Osteocyte (in vitro differentiated cells): ENCODE measurements at regions not wholly inside any gene's neighbourhood (a gene's known extent, or its start where the extent isn't known, plus 50 kb on each side); places are given as distances from the start of the nearest gene placed in this dataset.

Source experiments
- DNase-seq: peaks from one replicate; pipeline ENCODE4 v3.0.0; 2021; ENCODE audit warnings: mixed read lengths; ENCODE audit not compliant: unreplicated experiment; ENCODE audit errors: extremely low spot score
- H3K27ac Mint-ChIP-seq: one replicate; pipeline ENCODE4 v1.8.0; 2021; ENCODE audit warnings: mild to moderate bottlenecking, mixed read lengths; ENCODE audit not compliant: unreplicated experiment
- H3K27me3 Mint-ChIP-seq: one replicate; pipeline ENCODE4 v1.8.0; 2021; ENCODE audit warnings: mixed read lengths; ENCODE audit not compliant: unreplicated experiment
- H3K36me3 Mint-ChIP-seq: one replicate; pipeline ENCODE4 v1.8.0; 2021; ENCODE audit warnings: mixed read lengths; ENCODE audit not compliant: unreplicated experiment
- H3K4me1 Mint-ChIP-seq: one replicate; pipeline ENCODE4 v1.8.0; 2021; ENCODE audit warnings: mixed read lengths; ENCODE audit not compliant: unreplicated experiment
- H3K4me3 Mint-ChIP-seq: one replicate; pipeline ENCODE4 v1.8.0; 2021; ENCODE audit warnings: mild to moderate bottlenecking, moderate library complexity, mixed read lengths; ENCODE audit not compliant: unreplicated experiment
- H3K9me3 Mint-ChIP-seq: one replicate; pipeline ENCODE4 v1.8.0; 2021; ENCODE audit warnings: mixed read lengths; ENCODE audit not compliant: unreplicated experiment
- TF ChIP-seq, protein P1 (sequence below): fragments of 200-600 bp; sonication (generic); IDR thresholded peaks from 2 replicates; pipeline ENCODE4 v1.5.0; 2021; ENCODE audit warnings: antibody characterized with exemption, mild to moderate bottlenecking, moderate library complexity

DNA sequence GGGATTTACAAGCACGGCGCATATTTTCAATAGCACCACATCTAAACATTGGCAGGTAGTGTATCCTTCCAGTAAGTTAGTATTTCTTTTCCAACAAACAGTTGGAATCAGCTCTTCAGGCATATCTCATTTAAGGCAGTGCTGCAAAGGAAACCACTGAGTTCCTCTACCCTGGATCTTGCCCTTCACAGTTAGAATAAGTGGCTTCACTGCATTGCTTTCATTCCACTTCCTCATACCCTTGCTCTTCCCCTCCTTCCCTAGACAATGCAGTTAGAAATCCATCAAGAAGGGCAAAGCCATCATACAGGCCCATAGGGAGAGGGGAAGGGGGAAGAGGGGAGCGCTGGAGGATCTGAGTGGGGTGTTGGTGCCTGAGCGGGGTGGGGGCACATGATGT is 173.7 kb downstream of the FBXO15 start:
- H3K4me1 Mint-ChIP-seq, result no peaks in the 10 kb centered on the region

DNA sequence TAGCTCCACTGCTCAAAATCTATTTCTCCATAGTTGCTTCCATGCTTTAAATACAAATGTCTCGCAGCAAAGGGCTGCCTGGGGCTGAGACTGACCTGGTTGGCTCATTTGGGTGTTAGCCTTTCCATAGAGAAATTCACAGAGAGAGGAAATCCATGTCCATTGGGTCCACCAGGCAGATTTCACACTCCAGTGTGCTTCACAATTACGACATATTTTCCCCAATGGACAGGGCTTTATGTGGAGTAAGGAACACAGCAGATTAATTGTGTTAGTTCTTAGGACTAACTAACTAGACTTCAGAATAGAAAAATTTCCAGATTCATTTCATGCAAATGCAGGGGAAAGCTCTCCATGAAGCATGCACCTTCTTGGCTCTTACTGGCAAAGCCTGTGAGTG is 180.7 kb downstream of the FBXO15 start:
- H3K27ac Mint-ChIP-seq, result no peak overlapping the region
- no peak overlapping the region for H3K4me3 Mint-ChIP-seq
- no peaks in the 10 kb centered on the region for H3K36me3 Mint-ChIP-seq
- peaks cover 12% of the 10 kb centered on the region for H3K9me3 Mint-ChIP-seq
- no peak for DNase-seq
- TF ChIP-seq, protein P1, sequence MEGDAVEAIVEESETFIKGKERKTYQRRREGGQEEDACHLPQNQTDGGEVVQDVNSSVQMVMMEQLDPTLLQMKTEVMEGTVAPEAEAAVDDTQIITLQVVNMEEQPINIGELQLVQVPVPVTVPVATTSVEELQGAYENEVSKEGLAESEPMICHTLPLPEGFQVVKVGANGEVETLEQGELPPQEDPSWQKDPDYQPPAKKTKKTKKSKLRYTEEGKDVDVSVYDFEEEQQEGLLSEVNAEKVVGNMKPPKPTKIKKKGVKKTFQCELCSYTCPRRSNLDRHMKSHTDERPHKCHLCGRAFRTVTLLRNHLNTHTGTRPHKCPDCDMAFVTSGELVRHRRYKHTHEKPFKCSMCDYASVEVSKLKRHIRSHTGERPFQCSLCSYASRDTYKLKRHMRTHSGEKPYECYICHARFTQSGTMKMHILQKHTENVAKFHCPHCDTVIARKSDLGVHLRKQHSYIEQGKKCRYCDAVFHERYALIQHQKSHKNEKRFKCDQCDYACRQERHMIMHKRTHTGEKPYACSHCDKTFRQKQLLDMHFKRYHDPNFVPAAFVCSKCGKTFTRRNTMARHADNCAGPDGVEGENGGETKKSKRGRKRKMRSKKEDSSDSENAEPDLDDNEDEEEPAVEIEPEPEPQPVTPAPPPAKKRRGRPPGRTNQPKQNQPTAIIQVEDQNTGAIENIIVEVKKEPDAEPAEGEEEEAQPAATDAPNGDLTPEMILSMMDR, result no peak
- no peaks in the 10 kb centered on the region for H3K27me3 Mint-ChIP-seq
- no peaks in the 10 kb centered on the region for H3K4me1 Mint-ChIP-seq

More for the DNA sequence above, 173.7 kb downstream of the FBXO15 start:
- Mint-ChIP-seq H3K27ac (no peak overlapping the region), H3K27me3 (no peaks in the 10 kb centered on the region), H3K4me3 (no peak overlapping the region), H3K36me3 (no peaks in the 10 kb centered on the region), H3K9me3 (no peaks in the 10 kb centered on the region)
- TF ChIP-seq, protein P1, result no peak
- no peak for DNase-seq

DNA sequence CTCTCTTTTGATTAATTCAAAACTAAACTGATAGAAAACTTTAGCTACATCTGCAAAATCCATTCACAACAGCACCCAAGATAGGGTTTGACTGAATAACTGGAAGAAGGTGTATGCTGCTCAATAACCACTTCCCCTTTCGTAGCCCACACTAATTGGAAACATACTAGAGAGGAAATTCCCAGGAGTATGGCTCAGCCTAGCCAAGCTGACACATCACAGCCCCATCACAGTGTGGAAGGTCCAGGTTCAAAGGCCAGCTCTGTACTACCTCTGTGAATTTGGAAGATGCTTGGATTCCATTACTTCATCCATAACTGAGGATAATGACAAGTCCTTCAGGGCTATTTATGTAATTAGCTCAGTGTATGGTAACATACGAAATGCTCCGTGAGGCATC is 185.4 kb downstream of the FBXO15 start:
- no peak overlapping the region for H3K4me3 Mint-ChIP-seq

DNA sequence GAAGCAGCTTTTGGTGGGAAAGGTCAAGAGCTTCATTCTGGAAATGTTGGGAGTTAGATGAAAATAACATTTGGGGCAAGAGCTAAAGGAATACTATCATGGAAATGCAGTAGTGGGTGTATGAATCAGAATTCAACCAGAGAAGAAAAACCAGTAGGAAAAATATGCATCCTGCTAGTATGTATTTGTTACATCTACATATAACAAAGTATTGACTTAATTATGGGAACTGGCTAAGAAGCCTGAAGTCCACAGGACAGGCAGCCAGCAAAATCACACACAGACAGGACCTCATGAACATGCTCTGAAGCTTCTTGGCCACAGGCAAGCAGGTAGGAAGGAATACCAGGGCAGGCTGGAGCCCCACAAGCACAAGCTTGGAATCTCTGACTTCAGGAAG is 185.8 kb downstream of the FBXO15 start:
- Mint-ChIP-seq H3K9me3 (peaks cover 12% of the 10 kb centered on the region), H3K4me3 (no peak overlapping the region), H3K4me1 (no peaks in the 10 kb centered on the region), H3K27me3 (no peaks in the 10 kb centered on the region), H3K36me3 (no peaks in the 10 kb centered on the region), H3K27ac (no peak overlapping the region)
- DNase-seq, result no peak
- TF ChIP-seq, protein P1, result no peak

More for the DNA sequence above, 185.4 kb downstream of the FBXO15 start:
- peaks cover 12% of the 10 kb centered on the region for H3K9me3 Mint-ChIP-seq
- no peak for DNase-seq
- no peak overlapping the region for H3K27ac Mint-ChIP-seq
- H3K27me3 Mint-ChIP-seq, result no peaks in the 10 kb centered on the region
- TF ChIP-seq, protein P1, result no peak
- no peaks in the 10 kb centered on the region for H3K36me3 Mint-ChIP-seq
- no peaks in the 10 kb centered on the region for H3K4me1 Mint-ChIP-seq

DNA sequence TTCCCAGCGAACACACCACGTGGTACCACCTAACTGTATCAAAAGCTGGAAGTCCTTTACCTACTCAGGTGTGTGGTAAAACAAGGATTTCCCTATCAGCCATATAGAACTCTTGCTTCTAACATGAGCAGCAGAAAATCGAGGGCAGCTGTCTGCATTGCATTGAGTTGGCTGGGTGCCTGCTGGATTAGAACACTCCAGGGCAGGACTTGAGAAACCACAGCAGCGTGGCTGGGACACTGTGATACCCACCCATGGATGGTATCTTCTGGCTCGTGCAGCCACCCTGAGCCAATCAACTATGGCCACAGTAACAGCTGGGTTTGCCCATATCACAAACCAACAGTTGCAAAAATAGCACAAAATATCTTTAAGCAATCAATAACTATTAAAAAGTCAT is 188.3 kb downstream of the FBXO15 start:
- no peaks in the 10 kb centered on the region for H3K27me3 Mint-ChIP-seq
- TF ChIP-seq, protein P1, result no peak
- DNase-seq, result no peak
- H3K27ac Mint-ChIP-seq, result no peak overlapping the region
- no peak overlapping the region for H3K4me3 Mint-ChIP-seq
- peaks cover 10% of the 10 kb centered on the region for H3K9me3 Mint-ChIP-seq
- no peaks in the 10 kb centered on the region for H3K4me1 Mint-ChIP-seq
- no peaks in the 10 kb centered on the region for H3K36me3 Mint-ChIP-seq
